ENCODE measurements at regions not wholly inside any gene's neighbourhood (a gene's known extent, or its start where the extent isn't known, plus 50 kb on each side); places are given as distances from the start of the nearest gene placed in this dataset.

DNA sequence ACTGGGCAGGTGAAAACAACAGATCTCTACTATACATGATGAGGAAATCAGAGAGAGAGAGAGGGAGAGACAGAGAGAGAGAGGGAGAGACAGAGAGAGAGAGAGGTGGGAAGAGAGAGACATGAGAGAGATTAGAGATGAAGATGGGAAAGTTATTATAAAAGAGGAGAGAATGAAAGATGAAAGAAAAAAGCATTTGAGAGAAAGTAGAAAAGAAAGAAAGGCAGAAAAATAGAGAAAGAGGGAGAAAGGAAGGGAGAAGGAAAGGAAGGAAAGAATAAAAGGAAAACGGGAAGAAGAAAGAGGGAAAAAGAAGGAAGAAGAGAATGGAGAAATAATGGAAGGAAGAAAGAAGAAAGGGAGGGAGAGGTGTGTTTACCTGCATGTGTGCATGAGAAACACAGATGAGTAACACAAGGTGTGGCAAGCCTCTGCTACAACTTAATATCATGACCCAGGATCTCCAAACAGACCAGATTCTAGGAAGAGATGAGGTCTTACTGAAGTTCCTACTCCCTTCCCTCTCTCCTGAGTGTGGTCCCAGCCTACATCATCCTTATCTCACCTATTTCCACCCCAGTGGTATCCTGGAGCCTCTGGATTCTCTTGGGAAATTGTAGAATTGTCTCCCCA is 176.3 kb downstream of the C12orf75 start:
- TF ChIP-seq, protein P1, sequence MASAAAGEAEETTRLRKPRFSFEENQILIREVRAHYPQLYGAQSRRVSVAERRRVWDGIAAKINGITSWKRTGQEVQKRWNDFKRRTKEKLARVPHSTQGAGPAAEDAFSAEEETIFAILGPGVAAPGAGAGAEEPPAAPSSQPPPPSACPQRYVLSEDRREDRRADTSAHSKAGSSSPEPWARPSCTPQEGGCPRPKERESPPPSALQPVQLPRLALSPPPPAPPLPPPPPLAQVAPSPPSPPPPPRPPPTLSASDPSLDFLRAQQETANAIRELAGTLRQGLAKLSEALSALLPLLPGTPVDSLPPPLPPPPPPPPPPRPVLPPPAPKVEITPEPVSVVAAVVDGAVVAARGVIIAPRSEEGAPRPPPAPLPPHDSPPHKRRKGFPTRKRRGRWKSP (CRISPR knock-in tag; IDR thresholded peaks at IDR 0.05): no peak
- TF ChIP-seq SP2 (CRISPR knock-in tag; IDR thresholded peaks at IDR 0.05) (no peak), ZFX (CRISPR knock-in tag; IDR thresholded peaks at IDR 0.05; ENCODE audit: low read depth) (no peak)
